ENCODE measurements at regions not wholly inside any gene's neighbourhood (a gene's known extent, or its start where the extent isn't known, plus 50 kb on each side); places are given as distances from the start of the nearest gene placed in this dataset.

DNA sequence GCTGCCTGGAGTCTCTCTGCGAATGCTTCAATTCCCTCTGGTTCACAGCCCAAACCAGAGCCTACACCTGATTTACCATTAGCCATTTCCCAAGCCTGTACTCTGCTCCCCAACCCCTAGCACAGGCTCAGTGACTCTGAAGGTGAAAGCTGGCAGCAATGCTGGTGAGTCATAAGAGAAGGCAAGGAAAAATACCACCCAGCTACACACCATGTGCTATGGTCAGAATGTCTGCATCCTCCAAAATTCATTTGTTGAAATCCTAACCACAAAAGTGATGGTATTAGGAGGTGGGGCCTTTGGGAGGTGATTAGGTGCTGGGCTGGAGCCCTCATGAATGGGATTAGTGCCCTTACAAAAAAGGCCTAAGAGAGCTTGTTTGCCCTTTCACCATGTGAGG is 117.1 kb upstream of the TJP1 start:
- Histone ChIP-seq H4K8ac (ENCODE audit: extremely low read depth, insufficient read depth, low read length) (no peak overlapping the region), H3K27me3 (replicated peaks in 1 of 4; ENCODE audit: control insufficient read depth in 3 of 4, extremely low read depth in 1 of 4, insufficient read depth in 3 of 4, low read length in 3 of 4) (no peaks in the 10 kb centered on the region), H2BK120ac (replicated peaks; ENCODE audit: low read depth, low read length) (no peak overlapping the region), H3K4me1 (replicated peaks in 1 of 4; ENCODE audit: control insufficient read depth in 3 of 4, insufficient read depth in 4 of 4, low read length in 3 of 4) (no peaks in the 10 kb centered on the region), H4K5ac (ENCODE audit: insufficient read length, low read depth, low read length) (no peak overlapping the region), H3K4ac (replicated peaks; ENCODE audit: insufficient read length, low read depth, low read length) (no peak overlapping the region), H3K79me2 (ENCODE audit: control insufficient read depth in 1 of 2, insufficient read depth in 2 of 2, low read length in 2 of 2) (no peaks in the 10 kb centered on the region), H3K4me2 (ENCODE audit: insufficient read depth in 1 of 2, low read depth in 2 of 2, low read length in 2 of 2) (no peak overlapping the region), H3K23me2 (ENCODE audit: low read depth, low read length) (no peaks in the 10 kb centered on the region), H3K18ac (ENCODE audit: extremely low read depth, low read length) (no peak overlapping the region), H3K36me3 (ENCODE audit: control insufficient read depth in 2 of 4, insufficient read depth in 4 of 4, low read length in 3 of 4) (no peaks in the 10 kb centered on the region), H2BK15ac (ENCODE audit: low read length) (no peak overlapping the region), H3K79me1 (ENCODE audit: low read depth, low read length) (no peaks in the 10 kb centered on the region), H2AK5ac (ENCODE audit: low read depth, low read length) (no peak overlapping the region), H3K14ac (ENCODE audit: insufficient read length) (no peak overlapping the region), H4K20me1 (replicated peaks in 1 of 2; ENCODE audit: control insufficient read depth in 1 of 2, insufficient read depth in 2 of 2, low read length in 2 of 2) (no peaks in the 10 kb centered on the region), H2BK12ac (ENCODE audit: low read depth, low read length) (no peak overlapping the region), H2AFZ (ENCODE audit: low read length) (no peak overlapping the region), H3K4me3 (ENCODE audit: extremely low read depth in 1 of 4, insufficient read depth in 2 of 4, low read depth in 3 of 4, low read length in 4 of 4) (no peak overlapping the region), H3K9ac (replicated peaks in 1 of 4; ENCODE audit: extremely low read depth in 1 of 4, low read depth in 3 of 4, low read length in 3 of 4) (no peak overlapping the region), H2BK5ac (ENCODE audit: low read depth, low read length) (no peak overlapping the region), H3K9me3 (ENCODE audit: insufficient read depth in 2 of 2, low read depth in 1 of 2, low read length in 1 of 2) (no peaks in the 10 kb centered on the region), H2BK20ac (ENCODE audit: low read length) (no peak overlapping the region), H3K27ac (ENCODE audit: low read depth, low read length) (no peak overlapping the region), H3K23ac (ENCODE audit: insufficient read length) (no peak overlapping the region), H4K91ac (replicated peaks; ENCODE audit: insufficient read length, low read length) (no peak overlapping the region), H3K56ac (replicated peaks; ENCODE audit: insufficient read length, low read depth, low read length) (no peak overlapping the region)
- WGBS, 2 experiments (ENCODE audit: extremely low coverage in 1 of 2, insufficient coverage in 1 of 2, insufficient read length in 1 of 2, insufficient replicate concordance in 2 of 2, low coverage in 1 of 2, low lambda C conversion rate in 2 of 2, missing lambda C conversion rate in 1 of 2), result 91% methylated on average over 1 of the region's 1 CpG; no CpG with 5 or more reads in 1 of the 2 experiments
- no peak for TF ChIP-seq TCF12 (IDR thresholded peaks at IDR 0.05; ENCODE audit: low read depth, low read length)
- no peak for TF ChIP-seq SP2 (IDR thresholded peaks at IDR 0.05; ENCODE audit: low read length)
- no peak for TF ChIP-seq POLR2A (IDR thresholded peaks at IDR 0.05; ENCODE audit: control extremely low read depth in 1 of 2, low read depth in 2 of 2, low read length in 2 of 2)
- no peak for TF ChIP-seq TAF1 (IDR thresholded peaks at IDR 0.05; ENCODE audit: low read depth, low read length)
- TF ChIP-seq, protein P1, sequence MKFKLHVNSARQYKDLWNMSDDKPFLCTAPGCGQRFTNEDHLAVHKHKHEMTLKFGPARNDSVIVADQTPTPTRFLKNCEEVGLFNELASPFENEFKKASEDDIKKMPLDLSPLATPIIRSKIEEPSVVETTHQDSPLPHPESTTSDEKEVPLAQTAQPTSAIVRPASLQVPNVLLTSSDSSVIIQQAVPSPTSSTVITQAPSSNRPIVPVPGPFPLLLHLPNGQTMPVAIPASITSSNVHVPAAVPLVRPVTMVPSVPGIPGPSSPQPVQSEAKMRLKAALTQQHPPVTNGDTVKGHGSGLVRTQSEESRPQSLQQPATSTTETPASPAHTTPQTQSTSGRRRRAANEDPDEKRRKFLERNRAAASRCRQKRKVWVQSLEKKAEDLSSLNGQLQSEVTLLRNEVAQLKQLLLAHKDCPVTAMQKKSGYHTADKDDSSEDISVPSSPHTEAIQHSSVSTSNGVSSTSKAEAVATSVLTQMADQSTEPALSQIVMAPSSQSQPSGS (IDR thresholded peaks at IDR 0.05; ENCODE audit: low read length), result no peak
- no peak for TF ChIP-seq JUN (IDR thresholded peaks at IDR 0.05; ENCODE audit: low read depth, low read length)
- TF ChIP-seq SAP30 (IDR thresholded peaks at IDR 0.05; ENCODE audit: insufficient read depth, insufficient replicate concordance, low read length), result no peak
- CTCF ChIA-PET (ENCODE audit: partially characterized antibody), result interaction anchor here (0.7 to 3.0 kb wide), 10 partner anchors 11 to 271 kb away, joined by 3 to 12 read pairs (median 6); no protein-coding TSS in a partner anchor
- POLR2A ChIA-PET (ENCODE audit: partially characterized antibody), result no interaction called here
- FAIRE-seq, result no peak
- DNase-seq (ENCODE audit: low read depth in 1 of 2, low spot score in 2 of 2), result no peak
